Mucosa of rectum (tissue), 2 donors: ENCODE measurements at regions not wholly inside any gene's neighbourhood (a gene's known extent, or its start where the extent isn't known, plus 50 kb on each side); places are given as distances from the start of the nearest gene placed in this dataset.
A peak's percentile ranks its signal among the peaks of the same experiment; 100 is the strongest.
"Not testable (repeated sequence)": the region's sequence is repeated elsewhere in the genome, so short reads cannot be mapped to it uniquely, and the experiment has no call there.

Experiments used
- H3K27ac ChIP-seq, 2 donors: one replicate each; pipeline ENCODE4 v1.7.0; 2013; ENCODE audit warnings: inconsistent platforms in 2 of 2, low read depth in 2 of 2, low read length in 2 of 2
- H3K27me3 ChIP-seq, 2 donors: one replicate each; pipeline ENCODE4 v1.7.0; 2013; ENCODE audit warnings: low read length in 2 of 2; ENCODE audit not compliant: control insufficient read depth in 2 of 2, insufficient read depth in 2 of 2
- H3K36me3 ChIP-seq, 2 donors: one replicate each; pipeline ENCODE4 v1.7.0; 2013; ENCODE audit warnings: low read length in 2 of 2; ENCODE audit not compliant: control insufficient read depth in 2 of 2, insufficient read depth in 2 of 2
- H3K4me1 ChIP-seq, 2 donors: one replicate each; pipeline ENCODE4 v1.7.0; 2013; ENCODE audit warnings: low read length in 2 of 2, mild to moderate bottlenecking in 1 of 2; ENCODE audit not compliant: control insufficient read depth in 2 of 2, insufficient read depth in 2 of 2
- H3K4me3 ChIP-seq, 2 donors: one replicate each; pipeline ENCODE4 v1.7.0; 2013; ENCODE audit warnings: low read length in 2 of 2
- H3K9ac ChIP-seq, 2 donors: one replicate each; pipeline ENCODE4 v1.7.0; 2013; ENCODE audit warnings: low read length in 2 of 2, low read depth in 1 of 2, mild to moderate bottlenecking in 1 of 2
- H3K9me3 ChIP-seq, 2 donors: one replicate each; pipeline ENCODE4 v1.7.0; 2013; ENCODE audit warnings: low read length in 2 of 2; ENCODE audit not compliant: control insufficient read depth in 2 of 2
- donor health status: healthy.
- donor health status: Normal muscosa, but diverticular disease.

- not testable (repeated sequence) for H3K27me3 ChIP-seq, H3K4me1 ChIP-seq, H3K4me3 ChIP-seq, H3K9me3 ChIP-seq, H3K9ac ChIP-seq, H3K36me3 ChIP-seq, H3K27ac ChIP-seq
Measured at GRCh38 chr15:38797506-38797905, 232.9 kb upstream of the RASGRP1 start.

- not testable (repeated sequence) for H3K27ac ChIP-seq
Measured at GRCh38 chr15:38799202-38799601, 234.6 kb upstream of the RASGRP1 start.

DNA sequence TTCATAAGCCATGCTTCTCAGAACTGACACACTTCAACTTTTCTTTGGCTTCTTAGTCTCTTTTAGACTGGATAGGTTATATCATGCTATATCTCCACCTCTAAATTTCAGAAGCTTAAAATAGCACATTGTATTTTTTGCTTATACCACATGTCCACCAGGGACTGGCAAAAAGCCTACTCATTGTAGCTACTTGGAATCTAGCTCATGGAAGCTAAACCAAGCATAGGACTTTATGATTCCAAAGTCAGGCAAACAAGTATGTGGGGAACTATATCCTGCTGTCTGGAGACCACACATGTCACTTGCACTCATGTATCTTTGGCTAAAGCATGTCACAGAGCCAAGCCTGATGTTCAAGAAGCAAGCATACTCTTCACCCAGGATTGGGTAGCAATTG is 245.0 kb upstream of the RASGRP1 start:
- Histone ChIP-seq H3K4me3 (no peak overlapping the region), H3K9me3 (no peaks in the 10 kb centered on the region), H3K36me3 (no peaks in the 10 kb centered on the region), H3K27me3 (no peaks in the 10 kb centered on the region), H3K9ac (no peak overlapping the region), H3K27ac (no peak overlapping the region), H3K4me1 (no peaks in the 10 kb centered on the region)

More at GRCh38 chr15:38799202-38799601, 234.6 kb upstream of the RASGRP1 start:
- not testable (repeated sequence) for H3K9me3 ChIP-seq, H3K27me3 ChIP-seq, H3K4me3 ChIP-seq, H3K4me1 ChIP-seq, H3K36me3 ChIP-seq, H3K9ac ChIP-seq

DNA sequence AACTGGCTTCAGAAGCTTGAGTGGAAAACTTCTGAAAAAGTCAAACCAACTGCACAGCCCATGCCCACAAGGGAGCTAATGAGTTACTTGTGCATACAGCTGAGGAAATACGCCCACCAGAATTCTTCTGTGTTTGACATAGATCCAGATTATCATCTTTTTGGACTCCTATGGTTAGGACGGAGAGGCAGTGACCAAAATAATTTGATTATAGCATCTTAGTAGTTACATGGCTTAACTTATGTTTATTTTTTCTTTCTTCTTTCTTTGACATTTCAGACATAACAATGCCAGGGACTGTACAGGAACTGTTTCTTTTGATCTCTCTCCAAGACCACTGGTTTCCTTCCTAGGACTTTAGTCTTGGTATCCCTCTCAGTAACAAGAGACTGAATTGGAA is 246.1 kb upstream of the RASGRP1 start:
- Histone ChIP-seq H3K36me3 (no peaks in the 10 kb centered on the region), H3K27ac (no peak overlapping the region), H3K4me1 (no peaks in the 10 kb centered on the region), H3K9me3 (no peaks in the 10 kb centered on the region), H3K27me3 (no peaks in the 10 kb centered on the region), H3K4me3 (no peak overlapping the region), H3K9ac (no peak overlapping the region)

- not testable (repeated sequence) for H3K36me3 ChIP-seq, H3K9me3 ChIP-seq, H3K4me3 ChIP-seq, H3K9ac ChIP-seq, H3K27ac ChIP-seq, H3K4me1 ChIP-seq, H3K27me3 ChIP-seq
Measured at GRCh38 chr15:38814254-38814653, 249.6 kb upstream of the RASGRP1 start.

- Histone ChIP-seq H3K9me3 (no peaks in the 10 kb centered on the region), H3K27me3 (no peaks in the 10 kb centered on the region), H3K36me3 (no peaks in the 10 kb centered on the region), H3K4me3 (no peak overlapping the region), H3K27ac (no peak overlapping the region), H3K4me1 (peaks cover 0 to 3% of the 10 kb centered on the region in 2 donors), H3K9ac (no peak overlapping the region)
Measured at GRCh38 chr15:38814891-38815290, 250.3 kb upstream of the RASGRP1 start.

DNA sequence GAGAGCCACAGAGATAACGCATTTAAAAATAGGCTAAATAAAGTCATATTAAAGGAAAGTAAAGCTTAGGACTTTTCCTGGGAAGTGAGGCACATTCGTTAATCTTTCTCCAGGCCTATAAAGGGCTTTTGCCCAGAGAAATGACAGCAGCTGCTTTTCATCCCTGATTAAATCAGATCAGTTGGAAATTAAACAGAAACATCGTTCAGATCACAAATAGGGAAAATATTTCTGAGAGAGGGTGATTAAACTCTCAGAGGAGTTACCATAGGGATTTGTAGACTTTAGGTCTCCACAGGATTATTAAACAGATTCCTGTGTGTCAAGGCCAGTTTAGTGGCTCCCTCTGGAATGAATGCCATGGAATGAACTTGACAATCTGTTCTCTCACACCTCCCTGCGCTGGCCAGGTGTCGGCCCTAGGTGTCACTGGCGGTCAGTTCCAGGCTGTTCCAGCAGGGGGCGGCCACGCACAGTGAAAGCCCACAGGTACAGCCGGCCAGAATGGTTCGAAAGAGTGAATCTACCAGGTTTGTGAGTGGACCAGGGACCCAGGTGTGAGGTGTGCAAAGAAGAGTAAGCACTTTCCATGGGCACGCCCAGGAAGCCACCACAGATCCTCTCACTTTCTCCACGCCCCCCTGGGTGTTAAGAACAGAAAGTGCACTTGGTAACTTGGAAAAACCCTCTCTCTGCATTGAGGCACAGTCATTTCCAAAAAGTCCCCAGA is 253.0 kb upstream of the RASGRP1 start:
- no peak overlapping the region for H3K9ac ChIP-seq
- no peaks in the 10 kb centered on the region for H3K27me3 ChIP-seq
- H3K27ac ChIP-seq = no peak overlapping the region
- H3K36me3 ChIP-seq = no peaks in the 10 kb centered on the region
- H3K4me3 ChIP-seq = peak overlapping the region in 1 of 2 donors; percentile 26
- no peaks in the 10 kb centered on the region for H3K9me3 ChIP-seq
- peaks cover 0 to 3% of the 10 kb centered on the region in 2 donors for H3K4me1 ChIP-seq

DNA sequence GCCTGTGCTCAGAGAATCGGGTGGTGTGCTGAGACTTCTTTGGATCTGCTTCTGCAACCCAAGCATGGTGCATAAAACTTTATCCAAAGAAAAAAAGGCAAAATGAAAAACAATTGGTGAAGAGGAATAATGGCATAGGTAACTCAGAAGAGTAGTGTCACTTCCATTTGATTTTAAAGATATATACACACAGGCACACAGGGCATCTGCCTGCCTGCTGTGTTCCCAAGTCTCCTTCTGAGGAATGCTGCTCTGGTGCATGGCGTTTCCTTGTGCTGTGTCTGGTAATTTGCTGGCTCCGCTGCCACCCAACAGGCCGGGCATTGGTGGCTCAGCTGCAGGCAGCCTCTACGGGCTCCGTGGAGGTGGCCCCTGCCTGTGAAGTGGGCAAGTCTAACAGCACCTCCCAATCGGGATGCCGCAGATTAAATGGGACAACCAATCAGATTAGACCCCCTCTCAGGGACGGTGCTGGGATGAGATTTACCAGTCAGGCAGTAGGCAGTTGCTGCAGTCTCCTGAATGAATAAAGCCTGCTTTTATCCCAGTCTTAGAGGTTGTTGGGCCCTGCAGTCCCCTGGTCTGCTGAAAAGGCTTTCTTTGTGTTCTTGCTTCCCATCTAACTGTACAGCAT is 253.7 kb upstream of the RASGRP1 start:
- no peak overlapping the region for H3K27ac ChIP-seq
- H3K9me3 ChIP-seq = no peaks in the 10 kb centered on the region
- H3K27me3 ChIP-seq = no peaks in the 10 kb centered on the region
- H3K36me3 ChIP-seq = no peaks in the 10 kb centered on the region
- H3K4me3 ChIP-seq = no peak overlapping the region
- H3K4me1 ChIP-seq = peaks cover 0 to 3% of the 10 kb centered on the region in 2 donors
- no peak overlapping the region for H3K9ac ChIP-seq

- peaks cover 0 to 3% of the 10 kb centered on the region in 2 donors for H3K4me1 ChIP-seq
- H3K27me3 ChIP-seq = no peaks in the 10 kb centered on the region
- no peaks in the 10 kb centered on the region for H3K9me3 ChIP-seq
- no peak overlapping the region for H3K27ac ChIP-seq
- H3K9ac ChIP-seq = no peak overlapping the region
- no peaks in the 10 kb centered on the region for H3K36me3 ChIP-seq
- no peak overlapping the region for H3K4me3 ChIP-seq
Measured at GRCh38 chr15:38819387-38819950, 254.9 kb upstream of the RASGRP1 start.

GRCh38 chr15:38823263-38823662 is 258.6 kb upstream of the RASGRP1 start:
- Histone ChIP-seq H3K4me3 (no peak overlapping the region), H3K36me3 (no peaks in the 10 kb centered on the region), H3K27me3 (no peaks in the 10 kb centered on the region), H3K27ac (no peak overlapping the region), H3K4me1 (no peaks in the 10 kb centered on the region), H3K9ac (no peak overlapping the region), H3K9me3 (no peaks in the 10 kb centered on the region)
